NCI-H1436 treated with DMSO at 0.1 percent for 48 hours (cell line): ENCODE measurements at regions not wholly inside any gene's neighbourhood (a gene's known extent, or its start where the extent isn't known, plus 50 kb on each side); places are given as distances from the start of the nearest gene placed in this dataset.

Experiments used
- DNase-seq: peaks from one replicate; lab custom pipeline; 2025; lab: John Stamatoyannopoulos, UW

- no peak for DNase-seq
Measured at GRCh38 chr7:26487780-26488515, 196.3 kb downstream of the SNX10 start.

GRCh38 chr7:26489391-26489790 lies 197.7 kb downstream of the SNX10 start:
- DNase-seq, result no peak

DNA sequence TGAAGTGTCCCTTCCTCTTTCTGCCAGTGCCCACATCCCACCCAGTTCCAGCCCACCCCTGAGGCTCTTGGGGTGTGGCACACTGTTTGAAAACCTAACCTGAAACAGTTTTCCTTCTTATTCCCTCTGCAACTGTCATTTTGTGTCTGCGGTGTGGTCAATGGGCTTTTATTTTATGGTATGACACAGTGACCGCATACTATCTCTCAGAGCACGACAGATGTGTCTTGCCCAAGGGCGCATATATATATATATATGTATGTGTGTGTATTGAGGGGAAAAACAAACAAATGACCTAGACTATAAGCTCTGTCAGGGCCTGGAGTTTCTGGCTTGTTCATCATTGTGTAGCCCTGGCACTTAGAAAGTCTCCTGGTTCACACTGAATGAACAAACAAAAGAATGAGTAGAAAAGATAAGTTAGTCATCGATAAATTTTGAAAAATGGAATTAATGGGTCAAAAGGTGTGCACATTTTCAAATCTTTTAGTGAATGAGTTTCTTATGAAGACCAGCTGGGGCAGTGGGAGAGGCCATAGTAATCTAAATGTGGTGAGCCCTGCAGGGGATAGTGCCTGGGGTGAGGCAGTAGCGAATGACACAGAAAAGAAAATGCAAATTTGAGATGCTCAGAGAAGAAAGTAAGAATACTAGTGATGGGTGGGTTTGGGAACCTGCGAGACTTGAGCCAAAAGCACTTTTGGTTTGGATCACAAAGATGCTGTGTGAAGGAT lies 198.4 kb downstream of the SNX10 start:
- DNase-seq, result no peak

GRCh38 chr7:26490640-26491624 lies 199.3 kb downstream of the SNX10 start:
- DNase-seq, result peak; percentile 13

GRCh38 chr7:26492816-26493215 lies 201.2 kb downstream of the SNX10 start:
- no peak for DNase-seq

- no peak for DNase-seq
Measured at GRCh38 chr7:26493737-26494428, 202.2 kb downstream of the SNX10 start.

- DNase-seq, result no peak
Measured at GRCh38 chr7:26495569-26495968, 203.9 kb downstream of the SNX10 start.

GRCh38 chr7:26497801-26498596 lies 206.3 kb downstream of the SNX10 start:
- DNase-seq, result no peak

GRCh38 chr7:26499315-26499897 lies 207.7 kb downstream of the SNX10 start:
- no peak for DNase-seq

DNA sequence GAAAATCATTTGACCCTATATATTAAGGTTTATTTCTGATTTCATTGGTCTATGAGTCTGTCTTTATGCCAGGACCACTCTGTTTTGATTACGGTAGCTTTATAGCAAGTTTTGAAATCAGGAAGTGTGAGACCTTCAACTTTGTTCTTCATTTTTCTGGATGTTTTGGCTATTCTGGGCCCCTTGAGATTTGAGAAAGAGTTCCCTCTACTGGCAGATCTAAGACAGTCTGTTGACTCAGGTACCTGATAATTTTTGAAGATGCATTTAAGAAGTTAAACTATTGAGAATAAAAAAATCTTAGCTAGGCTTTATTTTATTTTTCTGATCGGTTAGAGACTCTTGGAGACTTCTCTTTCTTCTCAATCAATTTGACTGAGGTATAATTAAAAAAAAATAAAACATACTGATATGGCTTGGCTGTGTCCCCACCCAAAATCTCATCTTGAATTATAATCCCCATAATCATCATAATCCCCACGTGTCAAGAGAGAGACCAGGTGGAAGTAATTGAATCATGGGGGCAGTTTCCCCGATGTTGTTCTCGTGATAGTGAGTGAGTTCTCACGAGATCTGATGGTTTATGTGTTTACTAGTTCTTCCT lies 209.2 kb downstream of the SNX10 start:
- peak; percentile 4 for DNase-seq

DNA sequence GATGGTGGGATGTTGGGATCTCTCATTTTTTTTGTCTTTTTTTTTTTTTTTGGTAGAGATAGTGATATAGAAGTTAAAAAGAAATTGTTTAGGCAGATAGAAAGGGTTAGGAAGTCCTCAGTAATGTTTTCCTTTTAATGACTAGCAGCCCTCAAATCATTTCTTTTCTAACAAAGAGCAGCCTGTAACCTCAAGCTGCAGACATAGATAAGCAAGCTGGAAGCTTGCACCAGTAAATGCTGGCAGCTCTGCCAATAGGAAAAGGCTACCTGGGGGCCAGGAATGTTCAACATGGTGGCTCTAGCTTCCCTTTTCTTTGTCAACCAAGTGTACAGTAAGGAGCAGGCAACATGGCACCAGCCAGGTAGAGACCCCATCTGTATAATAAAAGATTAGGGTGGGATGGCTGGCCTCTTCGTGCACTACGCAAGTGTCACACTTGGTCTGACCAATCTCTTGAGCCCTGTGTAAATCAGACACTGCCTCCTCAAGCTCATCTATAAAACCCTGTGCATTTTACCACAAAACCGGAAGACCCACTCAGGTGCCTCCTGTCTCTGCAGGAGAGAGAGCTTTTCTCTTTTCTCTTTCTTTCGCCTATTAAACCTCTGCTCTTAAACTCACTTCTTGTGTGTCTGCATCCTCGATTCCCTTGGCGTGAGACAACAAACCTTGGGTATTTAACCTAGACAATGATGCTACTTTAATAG lies 212.9 kb downstream of the SNX10 start:
- DNase-seq, result no peak

GRCh38 chr7:26506196-26506595 lies 214.5 kb downstream of the SNX10 start:
- DNase-seq, result no peak

- no peak for DNase-seq
Measured at GRCh38 chr7:26507108-26507987, 215.7 kb downstream of the SNX10 start.

GRCh38 chr7:26508481-26508880 lies 216.8 kb downstream of the SNX10 start:
- DNase-seq, result no peak

DNA sequence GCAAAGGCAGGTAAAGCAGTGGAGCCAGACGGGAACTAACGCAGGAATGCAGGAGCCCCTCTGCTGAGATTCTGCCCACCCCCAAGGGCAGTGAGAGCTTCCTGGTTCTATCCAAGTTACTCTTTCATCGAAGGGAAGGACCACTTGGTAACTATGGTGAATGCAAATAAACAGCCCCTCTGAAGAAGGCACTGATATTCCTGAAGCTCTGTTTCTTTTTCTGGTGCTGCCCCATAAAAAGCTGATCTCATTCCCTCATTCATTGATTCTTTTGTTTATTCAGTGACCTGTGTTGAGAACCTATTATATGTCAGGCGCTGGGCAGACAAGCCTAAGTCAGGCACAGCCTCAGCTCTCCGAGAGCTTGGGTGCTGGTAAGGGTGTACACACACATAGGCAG lies 217.3 kb downstream of the SNX10 start:
- no peak for DNase-seq

DNA sequence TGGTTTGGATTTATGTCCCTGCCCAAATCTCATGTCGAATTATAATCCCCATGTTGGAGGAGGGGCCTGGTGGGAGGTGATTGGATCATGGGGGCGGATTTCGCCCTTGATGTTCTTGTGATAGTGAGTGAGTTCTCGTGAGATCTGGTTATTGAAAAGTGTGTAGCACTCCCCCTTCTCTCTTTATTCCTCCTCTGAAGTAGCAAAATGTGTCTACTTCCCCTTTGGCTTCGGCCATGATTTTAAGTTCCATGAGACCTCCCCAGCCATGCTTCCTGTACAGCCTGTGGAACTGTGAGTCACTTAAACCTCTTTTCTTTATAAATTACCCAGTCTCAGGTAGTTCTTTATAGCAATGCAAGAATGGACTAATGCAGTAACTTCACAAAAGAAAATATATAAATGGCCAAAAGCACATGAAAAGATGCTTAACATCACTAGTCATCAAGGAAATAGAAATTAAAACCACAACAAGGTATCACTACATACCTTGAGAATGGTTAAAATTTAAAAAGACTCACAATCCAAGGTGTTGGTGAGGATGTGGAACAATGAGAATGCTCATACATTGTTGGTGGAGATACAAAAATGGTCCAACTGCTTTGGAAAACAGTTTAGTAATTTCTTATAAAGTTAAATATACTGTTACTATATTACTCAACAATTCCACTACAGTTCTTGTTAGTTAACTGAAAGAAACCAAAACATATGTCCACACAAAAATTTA lies 218.7 kb downstream of the SNX10 start:
- no peak for DNase-seq

GRCh38 chr7:26511866-26512265 lies 220.2 kb downstream of the SNX10 start:
- DNase-seq, result no peak

DNA sequence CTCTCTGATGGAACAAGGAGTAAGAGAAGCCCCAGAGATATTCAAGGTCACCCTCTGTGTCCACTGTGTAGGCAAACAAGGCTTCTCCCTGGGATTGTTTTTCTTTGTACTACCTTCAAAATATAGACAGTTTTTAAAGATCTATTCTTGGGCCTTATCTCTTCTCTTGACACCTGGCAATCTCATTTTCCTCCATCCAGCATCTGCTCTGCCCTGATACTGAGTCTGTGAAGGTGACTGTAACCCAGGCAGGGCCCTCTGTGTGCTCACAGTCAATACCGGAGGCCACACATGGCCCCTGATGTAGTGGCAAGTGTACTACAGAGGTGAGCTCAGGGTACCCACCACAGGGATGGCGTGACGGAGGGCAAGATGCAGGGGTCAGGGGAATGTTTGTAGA lies 221.1 kb downstream of the SNX10 start:
- no peak for DNase-seq
